ENCODE measurements at regions not wholly inside any gene's neighbourhood (a gene's known extent, or its start where the extent isn't known, plus 50 kb on each side); places are given as distances from the start of the nearest gene placed in this dataset.

DNA sequence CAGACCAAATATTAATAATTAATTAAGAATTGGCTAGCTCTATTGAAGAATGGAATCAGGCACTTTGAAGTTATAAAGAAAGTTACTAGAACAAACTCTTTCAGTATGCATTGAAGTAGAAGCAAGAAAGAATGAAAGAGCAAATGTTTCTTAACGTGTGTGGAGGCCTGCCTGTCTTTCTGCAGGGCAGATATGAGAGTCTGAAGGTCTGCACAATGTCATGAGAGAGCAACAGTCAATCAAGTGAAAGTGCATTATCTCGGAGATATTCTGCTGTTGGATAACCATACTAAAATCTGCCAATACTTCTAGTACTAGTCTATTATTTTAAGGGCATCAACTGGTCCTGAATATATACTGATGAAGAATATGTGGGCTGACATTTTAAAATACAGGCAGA lies 1270.8 kb downstream of the ZPLD1 start:
- intact Hi-C loops (cut with micrococcal nuclease; ENCODE audit: unreplicated experiment) (no loop called here), in situ Hi-C loops (cut with MboI) (no loop called here)
- CTCF ChIA-PET: no interaction called here
- no peak for DNase-seq (ENCODE audit: low read depth, low spot score)
- Histone ChIP-seq H3K27ac (ENCODE audit: control insufficient read depth, insufficient read depth) (no peak overlapping the region), H4K20me1 (ENCODE audit: control insufficient read depth, insufficient read depth) (no peaks in the 10 kb centered on the region), H3K9me3 (replicated peaks; ENCODE audit: control insufficient read depth, insufficient read depth, low read length) (no peaks in the 10 kb centered on the region), H3K9ac (ENCODE audit: control insufficient read depth, insufficient read depth, low read length) (no peak overlapping the region), H3K4me2 (ENCODE audit: control insufficient read depth, insufficient read depth) (no peak overlapping the region), H3K4me3 (no peak overlapping the region), H3K4me1 (ENCODE audit: control insufficient read depth, insufficient read depth, low read length) (no peaks in the 10 kb centered on the region), H2AFZ (ENCODE audit: control insufficient read depth, low read depth, low read length) (no peak overlapping the region), H3K79me2 (ENCODE audit: control insufficient read depth, insufficient read depth, low read length) (no peaks in the 10 kb centered on the region), H3K27me3 (replicated peaks in 1 of 2; ENCODE audit: control insufficient read depth in 2 of 2, insufficient read depth in 2 of 2, low read length in 1 of 2) (no peaks in the 10 kb centered on the region), H3K36me3 (ENCODE audit: control insufficient read depth in 2 of 2, insufficient read depth in 2 of 2, low read length in 1 of 2) (no peaks in the 10 kb centered on the region)
- no peak for ATAC-seq
- no TSS peak for BruUV-seq (replicated peaks)
- 0% methylated on average over 2 of the region's 2 CpGs for WGBS (ENCODE audit: insufficient coverage, insufficient replicate concordance, low lambda C conversion rate, missing lambda C conversion rate)
- SMC1A ChIA-PET (ENCODE audit: uncharacterized antibody, unreplicated experiment): no interaction called here
- RAD21 ChIA-PET (ENCODE audit: unreplicated experiment): no interaction called here
- POLR2A ChIA-PET: no interaction called here
- TF ChIP-seq, protein P1, sequence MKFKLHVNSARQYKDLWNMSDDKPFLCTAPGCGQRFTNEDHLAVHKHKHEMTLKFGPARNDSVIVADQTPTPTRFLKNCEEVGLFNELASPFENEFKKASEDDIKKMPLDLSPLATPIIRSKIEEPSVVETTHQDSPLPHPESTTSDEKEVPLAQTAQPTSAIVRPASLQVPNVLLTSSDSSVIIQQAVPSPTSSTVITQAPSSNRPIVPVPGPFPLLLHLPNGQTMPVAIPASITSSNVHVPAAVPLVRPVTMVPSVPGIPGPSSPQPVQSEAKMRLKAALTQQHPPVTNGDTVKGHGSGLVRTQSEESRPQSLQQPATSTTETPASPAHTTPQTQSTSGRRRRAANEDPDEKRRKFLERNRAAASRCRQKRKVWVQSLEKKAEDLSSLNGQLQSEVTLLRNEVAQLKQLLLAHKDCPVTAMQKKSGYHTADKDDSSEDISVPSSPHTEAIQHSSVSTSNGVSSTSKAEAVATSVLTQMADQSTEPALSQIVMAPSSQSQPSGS (IDR thresholded peaks at IDR 0.05; ENCODE audit: low read length): no peak
- TF ChIP-seq TCF12 (IDR thresholded peaks at IDR 0.05; ENCODE audit: low read depth, low read length) (no peak), ZNF24 (IDR thresholded peaks at IDR 0.05) (no peak), NFXL1 (IDR thresholded peaks at IDR 0.05; ENCODE audit: borderline replicate concordance) (no peak), FOXM1 (IDR thresholded peaks at IDR 0.05; ENCODE audit: low read depth, low read length) (no peak), NR2F1 (conservative IDR thresholded peaks at IDR 0.05) (no peak), ATF7 (IDR thresholded peaks at IDR 0.05; ENCODE audit: low read depth) (no peak), POU2F2 (IDR thresholded peaks at IDR 0.05; ENCODE audit: borderline replicate concordance, low read depth, low read length) (no peak)
- TF ChIP-seq, protein P2, sequence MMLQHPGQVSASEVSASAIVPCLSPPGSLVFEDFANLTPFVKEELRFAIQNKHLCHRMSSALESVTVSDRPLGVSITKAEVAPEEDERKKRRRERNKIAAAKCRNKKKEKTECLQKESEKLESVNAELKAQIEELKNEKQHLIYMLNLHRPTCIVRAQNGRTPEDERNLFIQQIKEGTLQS (IDR thresholded peaks at IDR 0.05; ENCODE audit: borderline replicate concordance, extremely low read depth, low read depth, low read length): no peak
- TF ChIP-seq, protein P3, sequence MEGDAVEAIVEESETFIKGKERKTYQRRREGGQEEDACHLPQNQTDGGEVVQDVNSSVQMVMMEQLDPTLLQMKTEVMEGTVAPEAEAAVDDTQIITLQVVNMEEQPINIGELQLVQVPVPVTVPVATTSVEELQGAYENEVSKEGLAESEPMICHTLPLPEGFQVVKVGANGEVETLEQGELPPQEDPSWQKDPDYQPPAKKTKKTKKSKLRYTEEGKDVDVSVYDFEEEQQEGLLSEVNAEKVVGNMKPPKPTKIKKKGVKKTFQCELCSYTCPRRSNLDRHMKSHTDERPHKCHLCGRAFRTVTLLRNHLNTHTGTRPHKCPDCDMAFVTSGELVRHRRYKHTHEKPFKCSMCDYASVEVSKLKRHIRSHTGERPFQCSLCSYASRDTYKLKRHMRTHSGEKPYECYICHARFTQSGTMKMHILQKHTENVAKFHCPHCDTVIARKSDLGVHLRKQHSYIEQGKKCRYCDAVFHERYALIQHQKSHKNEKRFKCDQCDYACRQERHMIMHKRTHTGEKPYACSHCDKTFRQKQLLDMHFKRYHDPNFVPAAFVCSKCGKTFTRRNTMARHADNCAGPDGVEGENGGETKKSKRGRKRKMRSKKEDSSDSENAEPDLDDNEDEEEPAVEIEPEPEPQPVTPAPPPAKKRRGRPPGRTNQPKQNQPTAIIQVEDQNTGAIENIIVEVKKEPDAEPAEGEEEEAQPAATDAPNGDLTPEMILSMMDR (IDR thresholded peaks at IDR 0.05 in 2 of 3, conservative IDR thresholded peaks at IDR 0.05 in 1 of 3; ENCODE audit: control insufficient read depth in 2 of 3, extremely low read depth in 1 of 3, insufficient read depth in 1 of 3, low read depth in 3 of 3, low read length in 3 of 3): no peak
- no peak for FAIRE-seq
